ENCODE measurements at regions not wholly inside any gene's neighbourhood (a gene's known extent, or its start where the extent isn't known, plus 50 kb on each side); places are given as distances from the start of the nearest gene placed in this dataset.

- TF ChIP-seq CTCF (conservative IDR thresholded peaks at IDR 0.05; ENCODE audit: low read depth, low read length) (no peak), EZH2 (IDR thresholded peaks at IDR 0.05; ENCODE audit: low read length, unreplicated experiment) (no peak), EZH2phosphoT487 (IDR thresholded peaks at IDR 0.05; ENCODE audit: borderline replicate concordance, low read length) (no peak)
These were observed 254.7 kb upstream of the SGCG start for GRCh38 chr13:22925881-22926747.
